Sigmoid colon (tissue), 6 donors: ENCODE measurements at regions not wholly inside any gene's neighbourhood (a gene's known extent, or its start where the extent isn't known, plus 50 kb on each side); places are given as distances from the start of the nearest gene placed in this dataset.
A peak's percentile ranks its signal among the peaks of the same experiment; 100 is the strongest.

Experiments
- DNase-seq: peaks from one replicate; pipeline ENCODE4 v3.0.0-alpha.2; 2019
- H3K27ac ChIP-seq, 4 donors: fragments of 200-600 bp; sonication (generic); one replicate each; pipeline ENCODE4 v1.5.1; 2016 to 2019; ENCODE audit warnings: mild to moderate bottlenecking in 1 of 4
- H3K27me3 ChIP-seq, 3 donors: fragments of 200-600 bp; sonication (generic); one replicate each; pipeline ENCODE4 v1.5.1; 2019; ENCODE audit warnings: mild to moderate bottlenecking in 1 of 3
- H3K36me3 ChIP-seq, 4 donors: fragments of 200-600 bp; sonication (generic); one replicate each; pipeline ENCODE4 v1.5.1; 2016 to 2019
- H3K4me1 ChIP-seq, 4 donors: fragments of 200-600 bp; sonication (generic); one replicate each; pipeline ENCODE4 v1.5.1; 2017 to 2019
- H3K4me3 ChIP-seq, 4 donors: fragments of 200-600 bp; sonication (generic); one replicate each; pipeline ENCODE4 v1.5.1; 2017 to 2019; ENCODE audit warnings: mild to moderate bottlenecking in 2 of 4, moderate library complexity in 1 of 4
- H3K9me3 ChIP-seq, 4 donors: fragments of 200-600 bp in 3 of 4; sonication (generic) in 3 of 4; one replicate each; pipeline versions ENCODE4 v1.5.1 to v1.6.1; 2013 to 2019
- CTCF ChIP-seq, 4 experiments: fragments of 450-650 bp in 3 of 4; fragments of 200-600 bp in 1 of 4; IDR thresholded peaks; one replicate each; pipeline ENCODE4 v1.5.1; 2016 to 2019; ENCODE audit warnings: antibody characterized with exemption in 4 of 4, mild to moderate bottlenecking in 3 of 4, moderate library complexity in 2 of 4
- EP300 ChIP-seq, 4 donors: sonication (generic); formaldehyde crosslinking; IDR thresholded peaks; one replicate each; pipeline ENCODE4 v1.6.1; 2017; ENCODE audit warnings: antibody characterized with exemption in 4 of 4
- POLR2A ChIP-seq, 2 donors: fragments of 450-650 bp; IDR thresholded peaks; one replicate each; pipeline ENCODE4 v1.6.1; 2016; ENCODE audit warnings: antibody characterized with exemption in 2 of 2, mild to moderate bottlenecking in 2 of 2, moderate library complexity in 2 of 2
- POLR2AphosphoS5 ChIP-seq, 4 donors: sonication (generic); formaldehyde crosslinking; IDR thresholded peaks; one replicate each; pipeline ENCODE4 v1.6.1; 2017; ENCODE audit warnings: antibody characterized with exemption in 4 of 4
- WGBS, 2 donors: extraction: QIAGEN DNeasy Blood & Tissue Kit; methylation state at CpG; one replicate each; pipeline ENCODE4 v1.1.7; 2013; 5-methylcytosine and 5-hydroxymethylcytosine counted together
- intact Hi-C: fragments of 100-400 bp; cut with DNase I; formaldehyde crosslinking; loops from one replicate; pipeline ENCODE4 v1.15.1; 2023
- donor health status: healthy with polysubstance abuse.
- donor health status: healthy.

- intact Hi-C loops: no loop called here
- Histone ChIP-seq H3K4me1 (no peaks in the 10 kb centered on the region), H3K36me3 (no peaks in the 10 kb centered on the region), H3K4me3 (no peak overlapping the region), H3K27ac (no peak overlapping the region), H3K27me3 (no peaks in the 10 kb centered on the region), H3K9me3 (no peaks in the 10 kb centered on the region)
- WGBS, 2 donors: 90 to 94% methylated on average over 5 of the region's 5 CpGs
- TF ChIP-seq CTCF (IDR thresholded peaks at IDR 0.05) (no peak), EP300 (IDR thresholded peaks at IDR 0.05) (no peak), POLR2AphosphoS5 (IDR thresholded peaks at IDR 0.05) (no peak), POLR2A (IDR thresholded peaks at IDR 0.05) (no peak)
- no peak for DNase-seq
Measured at GRCh38 chr5:93805616-93806379, 64.4 kb upstream of the POU5F2 start.

- TF ChIP-seq EP300 (IDR thresholded peaks at IDR 0.05) (no peak), CTCF (IDR thresholded peaks at IDR 0.05) (peak in 3 of 4 experiments; percentile 45 to 58 (median 50))
- no peaks in the 10 kb centered on the region for H3K27me3 ChIP-seq
- no peak overlapping the region for H3K27ac ChIP-seq
- H3K9me3 ChIP-seq: no peaks in the 10 kb centered on the region
- H3K36me3 ChIP-seq: no peaks in the 10 kb centered on the region
- intact Hi-C loops: loop anchor here (2.0 kb wide), 1 partner anchor 220 kb away; the partner anchor contains the start of gene NR2F1-AS1
- no peak for DNase-seq
- WGBS, 2 donors: 14 to 25% methylated on average over 2 of the region's 2 CpGs
- H3K4me3 ChIP-seq: no peak overlapping the region
- no peaks in the 10 kb centered on the region for H3K4me1 ChIP-seq
Measured at GRCh38 chr5:93800988-93801811, 59.8 kb upstream of the POU5F2 start.

- Histone ChIP-seq H3K27ac (no peak overlapping the region), H3K36me3 (no peaks in the 10 kb centered on the region), H3K27me3 (no peaks in the 10 kb centered on the region), H3K4me1 (no peaks in the 10 kb centered on the region), H3K9me3 (no peaks in the 10 kb centered on the region), H3K4me3 (no peak overlapping the region)
- no peak for DNase-seq
- TF ChIP-seq CTCF (IDR thresholded peaks at IDR 0.05) (no peak), POLR2A (IDR thresholded peaks at IDR 0.05) (no peak), EP300 (IDR thresholded peaks at IDR 0.05) (no peak), POLR2AphosphoS5 (IDR thresholded peaks at IDR 0.05) (no peak)
- 86 to 95% methylated on average over 5 of the region's 5 CpGs for WGBS, 2 donors
- intact Hi-C loops: no loop called here
Measured at GRCh38 chr5:93794954-93795353, 53.6 kb upstream of the POU5F2 start.

- intact Hi-C loops: no loop called here
Measured at GRCh38 chr5:93793159-93793781, 51.9 kb upstream of the POU5F2 start.

More at GRCh38 chr5:93793159-93793781, 51.9 kb upstream of the POU5F2 start:
- TF ChIP-seq CTCF (IDR thresholded peaks at IDR 0.05): no peak
- no peak for TF ChIP-seq EP300 (IDR thresholded peaks at IDR 0.05)
- TF ChIP-seq POLR2AphosphoS5 (IDR thresholded peaks at IDR 0.05): no peak
- TF ChIP-seq POLR2A (IDR thresholded peaks at IDR 0.05): no peak
- H3K36me3 ChIP-seq: no peaks in the 10 kb centered on the region
- no peak overlapping the region for H3K4me3 ChIP-seq
- no peaks in the 10 kb centered on the region for H3K4me1 ChIP-seq
- no peak for DNase-seq
- WGBS, 2 donors: 94% methylated on average over 5 of the region's 5 CpGs
- no peak overlapping the region for H3K27ac ChIP-seq
- no peaks in the 10 kb centered on the region for H3K9me3 ChIP-seq
- H3K27me3 ChIP-seq: no peaks in the 10 kb centered on the region
